ENCODE measurements at regions not wholly inside any gene's neighbourhood (a gene's known extent, or its start where the extent isn't known, plus 50 kb on each side); places are given as distances from the start of the nearest gene placed in this dataset.
A peak's percentile ranks its signal among the peaks of the same experiment; 100 is the strongest.
"Not testable (repeated sequence)": the region's sequence is repeated elsewhere in the genome, so short reads cannot be mapped to it uniquely, and the experiment has no call there.

GRCh38 chr1:245062741-245063305 is 92.0 kb upstream of the KIF26B start:
- DNase-seq (ENCODE audit: low read depth), result no peak

GRCh38 chr1:245061808-245062207 is 93.0 kb upstream of the KIF26B start:
- not testable (repeated sequence) for DNase-seq (ENCODE audit: low read depth)

- DNase-seq (ENCODE audit: low read depth), result no peak
These were observed 94.0 kb upstream of the KIF26B start for GRCh38 chr1:245060684-245061374.

- no peak for DNase-seq (ENCODE audit: low read depth)
These were observed 94.9 kb upstream of the KIF26B start for GRCh38 chr1:245059806-245060424.

GRCh38 chr1:245058882-245059281 is 95.9 kb upstream of the KIF26B start:
- DNase-seq (ENCODE audit: low read depth), result no peak

- no peak for DNase-seq (ENCODE audit: low read depth)
These were observed 96.3 kb upstream of the KIF26B start for GRCh38 chr1:245058436-245058835.

GRCh38 chr1:245056913-245057312 is 97.9 kb upstream of the KIF26B start:
- no peak for DNase-seq (ENCODE audit: low read depth)

GRCh38 chr1:245056296-245056695 is 98.5 kb upstream of the KIF26B start:
- not testable (repeated sequence) for DNase-seq (ENCODE audit: low read depth)

- no peak for DNase-seq (ENCODE audit: low read depth)
These were observed 99.0 kb upstream of the KIF26B start for GRCh38 chr1:245055752-245056151.

GRCh38 chr1:245054507-245055270 is 100.1 kb upstream of the KIF26B start:
- DNase-seq (ENCODE audit: low read depth), result no peak

- DNase-seq (ENCODE audit: low read depth), result no peak
These were observed 100.7 kb upstream of the KIF26B start for GRCh38 chr1:245054105-245054504.

GRCh38 chr1:245052258-245052657 is 102.5 kb upstream of the KIF26B start:
- no peak for DNase-seq (ENCODE audit: low read depth)

- no peak for DNase-seq (ENCODE audit: low read depth)
These were observed 103.2 kb upstream of the KIF26B start for GRCh38 chr1:245051349-245052221.

GRCh38 chr1:245046769-245047168 is 108.0 kb upstream of the KIF26B start:
- DNase-seq (ENCODE audit: low read depth), result no peak

GRCh38 chr1:245046315-245046714 is 108.5 kb upstream of the KIF26B start:
- DNase-seq (ENCODE audit: low read depth), result no peak

GRCh38 chr1:245045087-245045881 is 109.5 kb upstream of the KIF26B start:
- peak; percentile 19 for DNase-seq (ENCODE audit: low read depth)

- no peak for DNase-seq (ENCODE audit: low read depth)
These were observed 111.2 kb upstream of the KIF26B start for GRCh38 chr1:245043611-245043940.

- DNase-seq (ENCODE audit: low read depth), result no peak
These were observed 113.6 kb upstream of the KIF26B start for GRCh38 chr1:245041058-245041698.

GRCh38 chr1:245039196-245039595 is 115.6 kb upstream of the KIF26B start:
- DNase-seq (ENCODE audit: low read depth), result no peak

- no peak for DNase-seq (ENCODE audit: low read depth)
These were observed 118.7 kb upstream of the KIF26B start for GRCh38 chr1:245036102-245036501.
